Fibroblast of peridontal ligament (primary cell): ENCODE measurements at regions not wholly inside any gene's neighbourhood (a gene's known extent, or its start where the extent isn't known, plus 50 kb on each side); places are given as distances from the start of the nearest gene placed in this dataset.
A peak's percentile ranks its signal among the peaks of the same experiment; 100 is the strongest.

Source experiments
- DNase-seq: peaks from one replicate; pipeline ENCODE4 v3.0.0-alpha.2; 2010; ENCODE audit errors: extremely low read depth

- DNase-seq, result no peak
These were observed 598.6 kb downstream of the EFNB2 start for GRCh38 chr13:105936816-105937215.

- peak; percentile 31 for DNase-seq
These were observed 606.0 kb downstream of the EFNB2 start for GRCh38 chr13:105929505-105929904.

GRCh38 chr13:105928901-105929300, 606.6 kb downstream of the EFNB2 start:
- no peak for DNase-seq

DNA sequence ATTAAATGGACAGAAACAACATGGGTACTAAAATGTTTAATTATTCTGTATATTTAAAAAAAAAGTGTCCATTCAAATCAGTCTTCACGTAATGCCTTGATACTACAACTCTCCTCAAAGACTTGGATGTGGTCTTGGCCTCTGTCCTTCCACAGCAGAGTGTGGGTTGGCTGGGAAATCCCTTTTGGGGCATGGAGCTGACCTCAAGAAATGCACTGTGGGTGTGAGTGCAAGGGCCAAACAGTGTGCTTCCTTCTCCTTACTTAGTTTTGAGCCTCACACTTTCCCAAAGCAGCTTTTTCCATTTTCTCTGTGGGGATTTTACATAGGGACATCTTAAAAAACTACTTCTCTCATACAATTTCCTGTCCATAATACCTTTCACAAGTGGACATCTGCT, 607.4 kb downstream of the EFNB2 start:
- DNase-seq, result no peak

GRCh38 chr13:105925496-105925895, 610.0 kb downstream of the EFNB2 start:
- peak; percentile 49 for DNase-seq

GRCh38 chr13:105921711-105922110, 613.8 kb downstream of the EFNB2 start:
- DNase-seq, result no peak

DNA sequence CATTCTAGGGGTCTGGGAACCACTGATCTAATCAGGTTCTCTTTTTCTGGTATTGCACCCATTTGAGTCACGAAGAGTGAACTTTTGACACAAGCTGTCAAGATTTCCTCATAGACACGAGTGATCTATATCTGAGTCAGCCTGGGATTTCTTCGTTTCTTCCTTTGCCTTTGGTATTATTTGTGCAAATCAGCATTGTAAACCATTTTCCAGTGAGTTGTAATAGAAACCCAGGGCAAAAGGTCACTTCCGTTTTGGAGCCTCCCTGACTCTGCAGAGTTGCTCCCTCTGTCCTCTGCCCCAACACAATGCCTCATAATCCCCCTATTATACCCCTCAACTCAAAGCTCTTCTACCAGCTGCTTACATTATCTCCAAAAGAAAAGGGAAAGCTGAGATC, 615.1 kb downstream of the EFNB2 start:
- DNase-seq, result peak; percentile 90

DNA sequence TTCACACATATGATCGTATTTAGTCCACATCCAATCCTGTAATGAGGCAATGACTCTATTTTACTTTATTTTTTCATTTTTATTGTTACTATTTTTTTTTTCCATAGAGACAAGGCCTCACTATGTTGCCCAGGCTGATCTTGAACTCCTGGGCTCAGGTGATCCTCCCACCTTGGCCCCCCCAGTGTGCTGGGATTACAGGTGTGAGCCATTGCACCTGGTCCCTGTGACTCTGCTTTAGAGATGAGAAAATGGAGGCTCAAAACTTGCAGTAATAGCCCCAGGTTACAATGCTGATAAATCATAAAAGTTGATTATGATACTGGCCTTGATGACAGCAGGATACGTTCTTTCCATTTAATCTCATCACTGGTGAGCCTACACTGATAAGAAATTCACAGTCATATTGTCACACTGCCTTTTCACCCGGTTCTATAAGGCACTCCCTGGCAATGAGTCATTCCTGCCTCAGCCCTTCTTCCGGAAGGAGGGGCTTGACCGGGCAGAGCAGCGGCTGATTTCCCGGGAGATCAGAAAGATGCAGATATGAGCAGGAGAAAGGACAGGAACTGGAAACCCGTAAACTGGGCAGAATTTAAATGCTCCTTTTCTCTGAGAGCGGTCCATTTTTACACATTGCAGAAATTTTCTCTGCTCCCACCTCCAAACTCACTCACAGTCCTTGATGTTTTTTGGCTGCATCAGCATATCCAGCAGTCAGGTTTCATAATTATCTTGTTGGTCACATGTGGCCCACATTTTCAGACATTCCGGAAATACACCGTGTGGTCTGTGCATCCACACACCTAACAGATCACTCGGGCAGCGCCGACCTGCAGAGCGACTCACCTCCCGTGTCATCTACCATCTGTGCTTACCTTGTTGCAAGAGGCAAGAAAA, 616.4 kb downstream of the EFNB2 start:
- peak; percentile 62 for DNase-seq

GRCh38 chr13:105915146-105915850, 620.2 kb downstream of the EFNB2 start:
- DNase-seq, result no peak

- peak; percentile 96 for DNase-seq
These were observed 621.0 kb downstream of the EFNB2 start for GRCh38 chr13:105914291-105915036.

- DNase-seq, result no peak
These were observed 626.9 kb downstream of the EFNB2 start for GRCh38 chr13:105908586-105908985.

GRCh38 chr13:105907319-105908019, 628.0 kb downstream of the EFNB2 start:
- DNase-seq, result no peak

DNA sequence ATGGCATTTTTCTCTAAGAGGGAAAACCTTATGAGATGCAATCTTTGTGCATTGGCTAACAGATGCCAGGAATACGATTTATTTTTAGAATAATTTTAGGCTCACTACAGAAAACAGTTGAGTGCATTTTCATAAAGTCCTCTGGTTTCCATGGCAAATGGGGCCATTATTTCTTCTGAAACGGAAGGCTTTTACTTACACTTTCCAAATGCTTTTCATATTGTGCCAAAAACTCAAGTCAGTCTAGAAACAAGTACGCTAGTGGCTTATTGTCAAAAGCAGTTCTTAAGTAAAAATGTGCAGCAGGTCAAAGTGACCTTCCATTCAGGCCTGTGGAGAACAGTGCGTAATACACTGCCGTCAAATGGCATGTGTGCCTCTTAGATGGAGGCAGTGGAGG, 628.7 kb downstream of the EFNB2 start:
- DNase-seq, result no peak

GRCh38 chr13:105904034-105904742, 631.3 kb downstream of the EFNB2 start:
- DNase-seq, result no peak

DNA sequence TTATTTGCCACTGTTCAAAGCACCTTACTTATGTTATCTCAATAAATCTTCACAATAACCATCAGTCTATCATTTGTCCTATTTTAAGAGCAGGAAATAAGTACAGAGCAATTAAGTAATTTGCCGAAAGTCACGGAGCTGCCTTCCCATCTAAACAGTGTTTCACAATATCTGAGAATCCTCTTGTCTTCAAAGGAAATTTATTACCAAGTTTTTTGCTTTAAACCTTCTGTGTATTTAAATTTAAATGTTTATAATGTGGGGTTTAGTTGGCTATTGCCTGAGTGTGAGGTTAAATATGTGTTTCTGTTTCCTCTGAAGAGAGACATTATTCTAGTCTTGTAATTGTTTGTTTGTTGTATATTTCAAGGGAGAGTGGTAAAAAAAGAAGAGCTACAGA, 633.1 kb downstream of the EFNB2 start:
- DNase-seq, result no peak

- no peak for DNase-seq
These were observed 637.9 kb downstream of the EFNB2 start for GRCh38 chr13:105897575-105897974.

- DNase-seq, result peak; percentile 41
These were observed 640.8 kb downstream of the EFNB2 start for GRCh38 chr13:105894697-105895096.

DNA sequence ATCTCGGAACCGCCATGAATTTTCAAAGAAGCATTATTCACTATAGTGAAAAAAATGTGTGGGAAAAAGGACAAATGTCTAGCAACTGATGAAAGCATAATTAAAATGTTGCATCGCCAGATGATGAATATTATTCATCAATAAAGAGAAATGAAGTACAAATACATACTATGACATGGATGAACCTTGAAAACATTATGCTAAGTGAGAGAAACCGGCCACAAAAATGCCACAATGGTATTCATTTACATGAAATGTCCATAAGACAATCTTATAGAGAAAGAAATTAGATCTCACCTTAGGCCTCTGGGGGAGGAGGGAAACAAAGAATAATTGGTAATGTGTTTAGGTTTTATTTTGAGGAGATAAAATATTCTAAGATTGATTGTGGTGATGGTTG, 645.0 kb downstream of the EFNB2 start:
- no peak for DNase-seq

- peak; percentile 63 for DNase-seq
These were observed 657.3 kb downstream of the EFNB2 start for GRCh38 chr13:105878119-105878700.

GRCh38 chr13:105874814-105875213, 660.6 kb downstream of the EFNB2 start:
- DNase-seq, result no peak

- DNase-seq, result no peak
These were observed 663.7 kb downstream of the EFNB2 start for GRCh38 chr13:105871768-105872167.
